Astrocyte (in vitro differentiated cells and primary cell): ENCODE measurements at regions not wholly inside any gene's neighbourhood (a gene's known extent, or its start where the extent isn't known, plus 50 kb on each side); places are given as distances from the start of the nearest gene placed in this dataset.

Source experiments
- CTCF ChIP-seq: IDR thresholded peaks from 2 replicates; pipeline ENCODE4 v1.5.1; 2011; ENCODE audit warnings: low read depth, mild to moderate bottlenecking, inconsistent platforms, low read length, moderate library complexity; ENCODE audit not compliant: insufficient read depth
- EZH2 ChIP-seq: IDR thresholded peaks from 2 replicates; pipeline ENCODE4 v1.6.1; 2012; ENCODE audit warnings: mild to moderate bottlenecking, low read length, inconsistent platforms; ENCODE audit not compliant: insufficient read depth

GRCh38 chr7:357531-358209 lies 67.7 kb downstream of the FOXL3 start:
- no peak for TF ChIP-seq CTCF
- TF ChIP-seq EZH2, result no peak
